HEK293T (cell line): ENCODE measurements at regions not wholly inside any gene's neighbourhood (a gene's known extent, or its start where the extent isn't known, plus 50 kb on each side); places are given as distances from the start of the nearest gene placed in this dataset.

Experiments
- BHLHE40 ChIP-seq: fragments of 450-650 bp; IDR thresholded peaks from 2 replicates; pipeline ENCODE4 v1.6.1; 2016; ENCODE audit warnings: mild to moderate bottlenecking, moderate library complexity, borderline replicate concordance
- CTBP1 ChIP-seq: fragments of 450-650 bp; IDR thresholded peaks from 2 replicates; pipeline ENCODE4 v1.6.1; 2016; ENCODE audit warnings: borderline replicate concordance
- ELF4 ChIP-seq: fragments of 450-650 bp; IDR thresholded peaks from 2 replicates; pipeline ENCODE4 v1.6.1; 2017; ENCODE audit warnings: antibody characterized with exemption
- FOXA1 ChIP-seq: fragments of 450-650 bp; IDR thresholded peaks from 2 replicates; pipeline ENCODE4 v1.6.1; 2016; ENCODE audit warnings: mild to moderate bottlenecking
- FOXK2 ChIP-seq: fragments of 450-650 bp; IDR thresholded peaks from 2 replicates; pipeline ENCODE4 v1.6.1; 2016; ENCODE audit warnings: mild to moderate bottlenecking
- FOXM1 ChIP-seq: fragments of 450-650 bp; IDR thresholded peaks from 2 replicates; pipeline ENCODE4 v1.6.1; 2017; ENCODE audit warnings: mild to moderate bottlenecking, borderline replicate concordance
- L3MBTL2 ChIP-seq: fragments of 450-650 bp; conservative IDR thresholded peaks from 2 replicates; pipeline ENCODE4 v1.6.1; 2016; ENCODE audit warnings: mild to moderate bottlenecking
- SUZ12 ChIP-seq: fragments of 450-650 bp; IDR thresholded peaks from 2 replicates; pipeline ENCODE4 v1.6.1; 2016; ENCODE audit warnings: mild to moderate bottlenecking

DNA sequence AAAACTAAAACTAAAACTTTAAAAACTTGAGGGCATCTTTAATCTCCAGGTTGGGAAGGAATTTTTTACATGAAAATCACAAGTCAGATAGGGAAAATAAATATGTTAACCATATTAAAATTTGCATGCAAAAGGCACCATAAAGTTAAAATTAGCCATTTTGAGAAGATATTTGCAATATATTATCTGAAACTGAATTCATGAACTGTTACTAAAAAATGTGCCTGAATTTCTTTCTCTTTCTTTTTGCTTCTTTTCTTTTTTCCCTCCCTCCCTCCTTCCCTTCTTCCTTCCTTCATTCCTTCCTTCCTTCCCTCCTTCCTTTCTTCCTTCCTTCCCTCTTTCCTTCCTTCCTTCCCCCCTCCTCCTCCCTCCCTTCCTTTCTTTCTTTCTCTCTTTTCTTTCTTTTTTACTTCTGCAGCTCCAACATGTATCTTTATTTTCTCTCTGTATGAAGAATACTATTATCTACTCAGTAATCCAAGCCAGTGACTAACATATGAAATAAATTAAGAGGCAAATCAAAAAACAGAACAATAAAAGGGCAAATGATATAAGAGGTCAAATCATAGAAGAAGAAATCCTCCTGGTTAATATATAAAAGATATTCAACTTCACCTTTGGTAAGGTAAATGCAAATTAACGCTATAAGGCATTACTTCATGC lies 146.0 kb downstream of the BRMS1L start:
- no peak for TF ChIP-seq FOXK2
- no peak for TF ChIP-seq FOXA1
- TF ChIP-seq BHLHE40, result no peak
- TF ChIP-seq ELF4, result no peak
- no peak for TF ChIP-seq SUZ12
- TF ChIP-seq L3MBTL2, result no peak
- no peak for TF ChIP-seq FOXM1
- no peak for TF ChIP-seq CTBP1
